ENCODE measurements at regions not wholly inside any gene's neighbourhood (a gene's known extent, or its start where the extent isn't known, plus 50 kb on each side); places are given as distances from the start of the nearest gene placed in this dataset.

DNA sequence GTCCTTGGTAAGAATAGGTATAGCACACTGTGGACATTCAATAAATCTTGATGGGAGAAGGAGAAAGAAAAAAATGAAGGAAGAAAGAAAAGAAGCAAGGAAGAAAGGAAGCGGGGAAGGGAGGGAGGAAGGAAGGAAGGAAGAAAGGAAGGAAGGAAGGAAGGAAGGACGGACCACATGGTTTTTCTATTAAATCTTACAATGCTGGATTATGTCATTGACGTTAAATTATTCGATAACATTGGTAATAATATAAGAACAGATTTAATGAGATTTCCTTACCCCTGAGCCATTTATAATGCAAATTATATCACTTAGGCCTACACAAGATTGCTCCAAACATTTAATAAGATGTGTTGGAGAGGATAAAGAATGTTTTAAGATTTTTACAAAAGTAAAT, 124.9 kb upstream of the SYT1 start:
- Histone ChIP-seq H3K9ac (ENCODE audit: low read depth, low read length, poor library complexity, severe bottlenecking) (no peak overlapping the region), H3K79me2 (ENCODE audit: insufficient read depth, low read length) (no peaks in the 10 kb centered on the region), H4K20me1 (ENCODE audit: insufficient read depth, low read length, poor library complexity, severe bottlenecking) (no peaks in the 10 kb centered on the region), H3K4me3 (ENCODE audit: low read length, poor library complexity, severe bottlenecking) (no peak overlapping the region), H3K4me1 (ENCODE audit: insufficient read depth, low read length, poor library complexity, severe bottlenecking) (no peaks in the 10 kb centered on the region), H3K27me3 (ENCODE audit: insufficient read depth, low read length, poor library complexity, severe bottlenecking) (no peaks in the 10 kb centered on the region), H3K36me3 (ENCODE audit: insufficient read depth, low read length) (no peaks in the 10 kb centered on the region), H3K9me2 (replicated peaks; ENCODE audit: low read depth, low read length) (no peaks in the 10 kb centered on the region), H2AFZ (ENCODE audit: low read length) (no peak overlapping the region), H3K4me2 (ENCODE audit: low read depth, low read length, poor library complexity, severe bottlenecking) (no peak overlapping the region), H3K9me3 (ENCODE audit: insufficient read depth, low read depth, low read length) (no peaks in the 10 kb centered on the region), H3F3A (ENCODE audit: low read depth) (no peaks in the 10 kb centered on the region)
- TF ChIP-seq CTCF (conservative IDR thresholded peaks at IDR 0.05; ENCODE audit: low read length), result no peak
- TF ChIP-seq EZH2phosphoT487 (IDR thresholded peaks at IDR 0.05; ENCODE audit: borderline replicate concordance), result no peak

DNA sequence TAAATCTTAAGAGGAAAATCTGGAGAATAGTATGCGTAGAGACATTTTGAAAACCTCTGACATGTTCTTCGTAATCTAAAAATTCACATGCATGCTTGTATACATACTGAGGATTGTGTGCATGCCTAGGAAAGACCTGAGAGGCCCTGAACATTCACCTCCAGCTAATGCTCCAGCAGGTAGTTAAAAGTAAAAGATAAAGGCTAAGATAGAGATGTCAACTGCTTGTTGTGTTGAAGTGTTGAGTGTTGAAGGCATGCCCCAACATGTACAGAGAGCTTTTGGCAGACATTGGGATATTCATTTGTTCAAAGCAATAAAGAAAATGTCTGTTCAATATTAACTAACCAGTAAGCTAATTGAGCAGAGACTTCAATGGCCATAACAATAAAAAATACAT, 118.6 kb upstream of the SYT1 start:
- Histone ChIP-seq H3K4me1 (ENCODE audit: insufficient read depth, low read length, poor library complexity, severe bottlenecking) (no peaks in the 10 kb centered on the region), H2AFZ (ENCODE audit: low read length) (no peak overlapping the region)

DNA sequence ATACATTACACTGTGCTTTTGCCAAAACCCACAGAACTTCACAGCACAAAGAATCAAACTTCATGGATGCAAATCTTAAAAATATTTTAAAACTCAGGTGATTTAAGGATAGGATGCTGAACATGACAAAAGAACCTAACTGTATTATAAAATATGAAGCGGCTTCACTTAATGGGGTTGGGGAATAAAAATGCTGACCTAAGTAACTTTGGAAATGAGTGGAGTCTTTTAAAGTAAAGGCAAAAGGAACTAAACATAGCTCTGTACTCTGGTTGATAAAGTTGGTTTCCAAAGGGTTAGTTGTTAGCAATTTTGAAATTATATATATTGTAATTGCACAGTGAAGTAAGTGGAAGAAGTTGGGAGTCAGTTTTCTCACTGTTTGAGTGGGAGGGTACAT, 111.5 kb upstream of the SYT1 start:
- no peaks in the 10 kb centered on the region for H3K9me2 ChIP-seq (replicated peaks; ENCODE audit: low read depth, low read length)
- H3K36me3 ChIP-seq (ENCODE audit: insufficient read depth, low read length), result no peaks in the 10 kb centered on the region
- no peaks in the 10 kb centered on the region for H3F3A ChIP-seq (ENCODE audit: low read depth)
- H2AFZ ChIP-seq (ENCODE audit: low read length), result no peak overlapping the region
- no peak overlapping the region for H3K9ac ChIP-seq (ENCODE audit: low read depth, low read length, poor library complexity, severe bottlenecking)
- H3K79me2 ChIP-seq (ENCODE audit: insufficient read depth, low read length), result no peaks in the 10 kb centered on the region
- H3K9me3 ChIP-seq (ENCODE audit: insufficient read depth, low read depth, low read length), result no peaks in the 10 kb centered on the region
- H3K4me1 ChIP-seq (ENCODE audit: insufficient read depth, low read length, poor library complexity, severe bottlenecking), result no peaks in the 10 kb centered on the region
- H3K27me3 ChIP-seq (ENCODE audit: insufficient read depth, low read length, poor library complexity, severe bottlenecking), result no peaks in the 10 kb centered on the region
- no peak overlapping the region for H3K4me2 ChIP-seq (ENCODE audit: low read depth, low read length, poor library complexity, severe bottlenecking)
- no peak overlapping the region for H3K4me3 ChIP-seq (ENCODE audit: low read length, poor library complexity, severe bottlenecking)
- no peaks in the 10 kb centered on the region for H4K20me1 ChIP-seq (ENCODE audit: insufficient read depth, low read length, poor library complexity, severe bottlenecking)
- TF ChIP-seq CTCF (conservative IDR thresholded peaks at IDR 0.05; ENCODE audit: low read length) (no peak), EZH2phosphoT487 (IDR thresholded peaks at IDR 0.05; ENCODE audit: borderline replicate concordance) (no peak)

More for the DNA sequence above, 118.6 kb upstream of the SYT1 start:
- Histone ChIP-seq H3K9me3 (ENCODE audit: insufficient read depth, low read depth, low read length) (no peaks in the 10 kb centered on the region), H3K9me2 (replicated peaks; ENCODE audit: low read depth, low read length) (no peaks in the 10 kb centered on the region), H3F3A (ENCODE audit: low read depth) (no peaks in the 10 kb centered on the region), H3K4me3 (ENCODE audit: low read length, poor library complexity, severe bottlenecking) (no peak overlapping the region), H3K4me2 (ENCODE audit: low read depth, low read length, poor library complexity, severe bottlenecking) (no peak overlapping the region), H3K27me3 (ENCODE audit: insufficient read depth, low read length, poor library complexity, severe bottlenecking) (no peaks in the 10 kb centered on the region), H3K79me2 (ENCODE audit: insufficient read depth, low read length) (no peaks in the 10 kb centered on the region), H4K20me1 (ENCODE audit: insufficient read depth, low read length, poor library complexity, severe bottlenecking) (no peaks in the 10 kb centered on the region), H3K9ac (ENCODE audit: low read depth, low read length, poor library complexity, severe bottlenecking) (no peak overlapping the region), H3K36me3 (ENCODE audit: insufficient read depth, low read length) (no peaks in the 10 kb centered on the region)
- no peak for TF ChIP-seq EZH2phosphoT487 (IDR thresholded peaks at IDR 0.05; ENCODE audit: borderline replicate concordance)
- no peak for TF ChIP-seq CTCF (conservative IDR thresholded peaks at IDR 0.05; ENCODE audit: low read length)

Measured in Loucy (cell line).